NCI-H1092 treated with DMSO at 0.1 percent for 48 hours (cell line): ENCODE measurements at regions not wholly inside any gene's neighbourhood (a gene's known extent, or its start where the extent isn't known, plus 50 kb on each side); places are given as distances from the start of the nearest gene placed in this dataset.

Experiments
- DNase-seq: peaks from one replicate; lab custom pipeline; 2025; lab: John Stamatoyannopoulos, UW

GRCh38 chr1:58367217-58367616, 179.3 kb downstream of the OMA1 start:
- DNase-seq, result no peak

- DNase-seq, result no peak
Observed at GRCh38 chr1:58365328-58365727, 181.2 kb downstream of the OMA1 start.

- no peak for DNase-seq
Observed at GRCh38 chr1:58363585-58363984, 182.9 kb downstream of the OMA1 start.

GRCh38 chr1:58361134-58361533, 185.4 kb downstream of the OMA1 start:
- DNase-seq, result no peak

GRCh38 chr1:58358346-58358745, 188.2 kb downstream of the OMA1 start:
- no peak for DNase-seq

- DNase-seq, result no peak
Observed at GRCh38 chr1:58356402-58356801, 190.1 kb downstream of the OMA1 start.

- DNase-seq, result no peak
Observed at GRCh38 chr1:58353168-58353567, 193.4 kb downstream of the OMA1 start.

- no peak for DNase-seq
Observed at GRCh38 chr1:58352476-58353092, 193.9 kb downstream of the OMA1 start.

- DNase-seq, result no peak
Observed at GRCh38 chr1:58346036-58346355, 200.5 kb downstream of the OMA1 start.

- no peak for DNase-seq
Observed at GRCh38 chr1:58345215-58346035, 201.1 kb downstream of the OMA1 start.

GRCh38 chr1:58340185-58340584, 206.3 kb downstream of the OMA1 start:
- no peak for DNase-seq

GRCh38 chr1:58338081-58338480, 208.4 kb downstream of the OMA1 start:
- no peak for DNase-seq

- DNase-seq, result no peak
Observed at GRCh38 chr1:58333511-58333910, 213.0 kb downstream of the OMA1 start.

GRCh38 chr1:58331156-58331555, 215.4 kb downstream of the OMA1 start:
- no peak for DNase-seq

GRCh38 chr1:58325866-58326265, 220.7 kb downstream of the OMA1 start:
- DNase-seq, result no peak

GRCh38 chr1:58324558-58324957, 222.0 kb downstream of the OMA1 start:
- no peak for DNase-seq

GRCh38 chr1:58318157-58319005, 228.1 kb downstream of the OMA1 start:
- no peak for DNase-seq

- DNase-seq, result no peak
Observed at GRCh38 chr1:58317694-58318093, 228.8 kb downstream of the OMA1 start.

- DNase-seq, result no peak
Observed at GRCh38 chr1:58317086-58317485, 229.4 kb downstream of the OMA1 start.

GRCh38 chr1:58316141-58316540, 230.4 kb downstream of the OMA1 start:
- DNase-seq, result no peak

GRCh38 chr1:58312971-58313563, 233.5 kb downstream of the OMA1 start:
- DNase-seq, result no peak

- DNase-seq, result no peak
Observed at GRCh38 chr1:58312461-58312860, 234.1 kb downstream of the OMA1 start.

GRCh38 chr1:58310881-58311280, 235.6 kb downstream of the OMA1 start:
- DNase-seq, result no peak
